H1 (cell line): ENCODE measurements at regions not wholly inside any gene's neighbourhood (a gene's known extent, or its start where the extent isn't known, plus 50 kb on each side); places are given as distances from the start of the nearest gene placed in this dataset.

Source experiments
- NANOG ChIP-seq: IDR thresholded peaks from 2 replicates; pipeline ENCODE4 v1.6.1; 2011; ENCODE audit warnings: low read length, low read depth, mild to moderate bottlenecking, inconsistent platforms; ENCODE audit not compliant: insufficient read depth, poor library complexity, severe bottlenecking
- POLR2A ChIP-seq, 2 experiments: IDR thresholded peaks; 1 replicate in 1 of 2; 2 replicates in 1 of 2; pipeline ENCODE4 v1.6.1; 2011; ENCODE audit warnings: low read depth in 2 of 2, low read length in 2 of 2, mild to moderate bottlenecking in 2 of 2; ENCODE audit errors: control extremely low read depth in 1 of 2
- TCF12 ChIP-seq: IDR thresholded peaks from 2 replicates; pipeline ENCODE4 v1.6.1; 2011; ENCODE audit warnings: low read depth, mild to moderate bottlenecking, low read length

GRCh38 chr18:73679941-73680712 is 467.5 kb downstream of the FBXO15 start (continued):
- TF ChIP-seq NANOG = no peak
- no peak for TF ChIP-seq TCF12
- no peak for TF ChIP-seq POLR2A (IDR thresholded peaks at IDR 0.05; ENCODE audit: control extremely low read depth in 1 of 2, low read depth in 2 of 2, low read length in 2 of 2)
- TF ChIP-seq, all 59 proteins: peak for 0
